ENCODE measurements at regions not wholly inside any gene's neighbourhood (a gene's known extent, or its start where the extent isn't known, plus 50 kb on each side); places are given as distances from the start of the nearest gene placed in this dataset.

DNA sequence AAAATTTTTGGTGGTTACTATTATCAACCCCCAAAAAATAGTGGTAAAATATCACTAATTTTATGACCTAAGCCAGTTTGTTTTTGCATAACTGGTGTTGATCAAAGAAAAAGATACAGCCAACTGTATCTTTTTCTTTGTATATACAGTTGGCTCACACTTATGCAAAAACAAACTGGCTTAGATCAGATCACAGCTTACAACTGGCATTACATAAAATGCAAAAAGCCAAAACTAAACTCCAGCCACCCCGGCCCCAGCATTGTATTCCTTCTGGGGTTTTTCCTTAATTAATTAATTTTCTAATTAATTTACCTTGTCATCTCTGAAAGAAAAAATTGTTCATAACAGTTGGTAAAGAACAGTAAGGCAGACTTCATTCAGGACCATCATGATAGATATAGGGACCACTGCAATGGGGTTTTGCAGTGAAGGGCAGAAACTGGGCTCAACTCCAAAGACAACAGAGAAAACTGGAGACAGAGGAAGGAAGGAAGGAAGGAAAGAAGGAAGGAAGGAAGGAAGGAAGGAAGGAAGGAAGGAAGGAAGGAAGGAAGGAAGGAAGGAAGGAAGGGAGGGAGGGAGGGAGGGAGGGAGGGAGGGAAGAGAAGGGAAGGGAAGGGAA lies 202.1 kb downstream of the HNRNPD start:
- Histone ChIP-seq H4K20me1 (ENCODE audit: control insufficient read depth, extremely low read depth, insufficient read depth, low read length) (no peaks in the 10 kb centered on the region), H3K9ac (ENCODE audit: insufficient read depth, low read length) (no peak overlapping the region), H3K27ac (ENCODE audit: insufficient read depth, low read length) (no peak overlapping the region), H3K9me3 (ENCODE audit: control insufficient read depth, insufficient read depth, low read depth, low read length) (no peaks in the 10 kb centered on the region), H2AFZ (ENCODE audit: low read length) (no peak overlapping the region), H3K4me1 (ENCODE audit: control insufficient read depth, extremely low read depth, insufficient read depth, low read length) (no peaks in the 10 kb centered on the region), H3K36me3 (ENCODE audit: control insufficient read depth, insufficient read depth, low read length) (no peaks in the 10 kb centered on the region), H3K4me2 (ENCODE audit: extremely low read depth, insufficient read depth, low read length) (no peak overlapping the region), H3K79me2 (ENCODE audit: control insufficient read depth, insufficient read depth, low read length) (no peaks in the 10 kb centered on the region), H3K4me3 (replicated peaks in 1 of 4; ENCODE audit: control extremely low read depth in 1 of 4, insufficient read depth in 1 of 4, low read depth in 3 of 4, low read length in 4 of 4) (no peak overlapping the region), H3K27me3 (ENCODE audit: control insufficient read depth, insufficient read depth, low read length) (no peaks in the 10 kb centered on the region)
- DNase-seq (ENCODE audit: low read depth in 2 of 2) = no peak
- no peak for TF ChIP-seq EZH2 (IDR thresholded peaks at IDR 0.05; ENCODE audit: low read length, missing control alignments)
- TF ChIP-seq, protein P1, sequence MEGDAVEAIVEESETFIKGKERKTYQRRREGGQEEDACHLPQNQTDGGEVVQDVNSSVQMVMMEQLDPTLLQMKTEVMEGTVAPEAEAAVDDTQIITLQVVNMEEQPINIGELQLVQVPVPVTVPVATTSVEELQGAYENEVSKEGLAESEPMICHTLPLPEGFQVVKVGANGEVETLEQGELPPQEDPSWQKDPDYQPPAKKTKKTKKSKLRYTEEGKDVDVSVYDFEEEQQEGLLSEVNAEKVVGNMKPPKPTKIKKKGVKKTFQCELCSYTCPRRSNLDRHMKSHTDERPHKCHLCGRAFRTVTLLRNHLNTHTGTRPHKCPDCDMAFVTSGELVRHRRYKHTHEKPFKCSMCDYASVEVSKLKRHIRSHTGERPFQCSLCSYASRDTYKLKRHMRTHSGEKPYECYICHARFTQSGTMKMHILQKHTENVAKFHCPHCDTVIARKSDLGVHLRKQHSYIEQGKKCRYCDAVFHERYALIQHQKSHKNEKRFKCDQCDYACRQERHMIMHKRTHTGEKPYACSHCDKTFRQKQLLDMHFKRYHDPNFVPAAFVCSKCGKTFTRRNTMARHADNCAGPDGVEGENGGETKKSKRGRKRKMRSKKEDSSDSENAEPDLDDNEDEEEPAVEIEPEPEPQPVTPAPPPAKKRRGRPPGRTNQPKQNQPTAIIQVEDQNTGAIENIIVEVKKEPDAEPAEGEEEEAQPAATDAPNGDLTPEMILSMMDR (conservative IDR thresholded peaks at IDR 0.05 in 1 of 2, IDR thresholded peaks at IDR 0.05 in 1 of 2; ENCODE audit: low read depth in 1 of 2, low read length in 2 of 2) = no peak

DNA sequence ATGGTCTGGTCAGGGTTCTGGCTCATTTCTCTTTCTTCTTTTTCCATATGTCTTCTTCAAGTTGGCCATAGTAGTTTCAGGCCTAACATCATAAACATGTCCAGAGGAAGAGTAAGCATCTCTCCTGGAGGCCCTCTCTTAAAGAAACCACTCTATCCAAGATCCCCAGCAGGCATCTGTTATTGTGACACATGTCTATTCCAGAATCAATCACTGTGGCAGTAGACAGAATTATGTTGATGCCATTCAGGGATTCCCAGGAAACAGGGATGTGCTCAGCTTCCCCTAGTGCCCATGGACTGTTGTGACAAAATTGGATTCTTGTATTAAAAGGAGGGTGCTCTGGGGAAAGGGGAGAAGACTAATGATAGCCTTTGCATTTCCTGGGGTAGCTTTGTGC lies 224.0 kb downstream of the HNRNPD start:
- Histone ChIP-seq H2AFZ (ENCODE audit: low read length) (no peak overlapping the region), H3K4me1 (ENCODE audit: control insufficient read depth, extremely low read depth, insufficient read depth, low read length) (no peaks in the 10 kb centered on the region), H4K20me1 (ENCODE audit: control insufficient read depth, extremely low read depth, insufficient read depth, low read length) (no peaks in the 10 kb centered on the region), H3K27me3 (ENCODE audit: control insufficient read depth, insufficient read depth, low read length) (no peaks in the 10 kb centered on the region), H3K79me2 (ENCODE audit: control insufficient read depth, insufficient read depth, low read length) (no peaks in the 10 kb centered on the region), H3K4me3 (replicated peaks in 1 of 4; ENCODE audit: control extremely low read depth in 1 of 4, insufficient read depth in 1 of 4, low read depth in 3 of 4, low read length in 4 of 4) (no peak overlapping the region), H3K4me2 (ENCODE audit: extremely low read depth, insufficient read depth, low read length) (no peak overlapping the region), H3K27ac (ENCODE audit: insufficient read depth, low read length) (no peak overlapping the region), H3K36me3 (ENCODE audit: control insufficient read depth, insufficient read depth, low read length) (no peaks in the 10 kb centered on the region), H3K9me3 (ENCODE audit: control insufficient read depth, insufficient read depth, low read depth, low read length) (no peaks in the 10 kb centered on the region), H3K9ac (ENCODE audit: insufficient read depth, low read length) (no peak overlapping the region)
- DNase-seq (ENCODE audit: low read depth in 2 of 2) = no peak
- no peak for TF ChIP-seq EZH2 (IDR thresholded peaks at IDR 0.05; ENCODE audit: low read length, missing control alignments)
- TF ChIP-seq, protein P1 (conservative IDR thresholded peaks at IDR 0.05 in 1 of 2, IDR thresholded peaks at IDR 0.05 in 1 of 2; ENCODE audit: low read depth in 1 of 2, low read length in 2 of 2) = no peak

DNA sequence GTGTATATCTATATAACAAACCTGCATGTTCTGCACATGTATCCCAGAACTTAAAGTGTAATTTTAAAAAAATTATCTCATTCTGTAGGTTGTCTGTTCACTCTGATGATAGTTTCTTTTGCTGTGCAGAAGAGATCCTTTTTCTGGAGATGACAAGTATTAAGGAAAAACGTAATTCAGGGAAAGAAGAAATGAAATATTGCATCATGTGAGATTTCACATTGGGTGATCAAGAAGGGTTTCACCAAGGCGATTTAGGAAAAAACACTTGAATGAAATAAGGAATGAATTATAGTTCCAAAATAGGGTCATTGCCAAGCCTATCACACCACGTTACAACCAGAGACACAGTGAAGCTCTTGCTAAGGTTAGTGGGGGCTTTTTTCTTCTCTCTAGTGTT lies 227.9 kb downstream of the HNRNPD start:
- Histone ChIP-seq H3K9me3 (ENCODE audit: control insufficient read depth, insufficient read depth, low read depth, low read length) (no peaks in the 10 kb centered on the region), H3K9ac (ENCODE audit: insufficient read depth, low read length) (no peak overlapping the region), H3K4me1 (ENCODE audit: control insufficient read depth, extremely low read depth, insufficient read depth, low read length) (no peaks in the 10 kb centered on the region), H3K36me3 (ENCODE audit: control insufficient read depth, insufficient read depth, low read length) (no peaks in the 10 kb centered on the region), H4K20me1 (ENCODE audit: control insufficient read depth, extremely low read depth, insufficient read depth, low read length) (no peaks in the 10 kb centered on the region), H3K79me2 (ENCODE audit: control insufficient read depth, insufficient read depth, low read length) (no peaks in the 10 kb centered on the region), H3K4me3 (replicated peaks in 1 of 4; ENCODE audit: control extremely low read depth in 1 of 4, insufficient read depth in 1 of 4, low read depth in 3 of 4, low read length in 4 of 4) (no peak overlapping the region), H3K27me3 (ENCODE audit: control insufficient read depth, insufficient read depth, low read length) (no peaks in the 10 kb centered on the region), H2AFZ (ENCODE audit: low read length) (no peak overlapping the region), H3K4me2 (ENCODE audit: extremely low read depth, insufficient read depth, low read length) (no peak overlapping the region), H3K27ac (ENCODE audit: insufficient read depth, low read length) (no peak overlapping the region)
- TF ChIP-seq, protein P1 (conservative IDR thresholded peaks at IDR 0.05 in 1 of 2, IDR thresholded peaks at IDR 0.05 in 1 of 2; ENCODE audit: low read depth in 1 of 2, low read length in 2 of 2) = no peak
- TF ChIP-seq EZH2 (IDR thresholded peaks at IDR 0.05; ENCODE audit: low read length, missing control alignments) = no peak
- DNase-seq (ENCODE audit: low read depth in 2 of 2) = no peak
